ENCODE measurements at regions not wholly inside any gene's neighbourhood (a gene's known extent, or its start where the extent isn't known, plus 50 kb on each side); places are given as distances from the start of the nearest gene placed in this dataset.

DNA sequence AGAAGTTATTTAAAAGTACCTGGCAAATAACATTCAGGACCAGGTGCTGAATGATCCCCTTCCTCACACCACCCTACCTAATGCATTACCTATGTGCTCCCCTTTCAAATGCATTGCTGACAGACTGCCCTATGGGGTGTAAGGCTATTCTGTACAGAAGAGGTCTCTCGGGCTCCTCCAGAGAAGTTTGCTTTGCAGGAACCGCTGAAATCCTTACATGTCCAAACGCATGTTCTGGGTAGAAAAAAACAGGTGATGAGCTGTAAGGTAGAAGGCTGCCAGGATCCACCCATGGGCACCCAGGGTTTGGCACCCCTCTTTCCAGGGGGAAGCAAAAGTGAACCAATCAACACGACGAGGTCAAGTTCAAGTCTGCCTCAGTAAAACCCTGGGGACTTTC is 58.3 kb upstream of the TARBP1 start (continued):
- no peak for TF ChIP-seq SUZ12 (IDR thresholded peaks at IDR 0.05; ENCODE audit: low read length)
- TF ChIP-seq MAFK (IDR thresholded peaks at IDR 0.05; ENCODE audit: low read depth, low read length), result no peak
- no peak for TF ChIP-seq YY1 (IDR thresholded peaks at IDR 0.05; ENCODE audit: low read depth, low read length)

All from H1 (cell line).